Fibroblast of peridontal ligament (primary cell): ENCODE measurements at regions not wholly inside any gene's neighbourhood (a gene's known extent, or its start where the extent isn't known, plus 50 kb on each side); places are given as distances from the start of the nearest gene placed in this dataset.

Source experiments
- DNase-seq: peaks from one replicate; pipeline ENCODE4 v3.0.0-alpha.2; 2010; ENCODE audit errors: extremely low read depth

DNA sequence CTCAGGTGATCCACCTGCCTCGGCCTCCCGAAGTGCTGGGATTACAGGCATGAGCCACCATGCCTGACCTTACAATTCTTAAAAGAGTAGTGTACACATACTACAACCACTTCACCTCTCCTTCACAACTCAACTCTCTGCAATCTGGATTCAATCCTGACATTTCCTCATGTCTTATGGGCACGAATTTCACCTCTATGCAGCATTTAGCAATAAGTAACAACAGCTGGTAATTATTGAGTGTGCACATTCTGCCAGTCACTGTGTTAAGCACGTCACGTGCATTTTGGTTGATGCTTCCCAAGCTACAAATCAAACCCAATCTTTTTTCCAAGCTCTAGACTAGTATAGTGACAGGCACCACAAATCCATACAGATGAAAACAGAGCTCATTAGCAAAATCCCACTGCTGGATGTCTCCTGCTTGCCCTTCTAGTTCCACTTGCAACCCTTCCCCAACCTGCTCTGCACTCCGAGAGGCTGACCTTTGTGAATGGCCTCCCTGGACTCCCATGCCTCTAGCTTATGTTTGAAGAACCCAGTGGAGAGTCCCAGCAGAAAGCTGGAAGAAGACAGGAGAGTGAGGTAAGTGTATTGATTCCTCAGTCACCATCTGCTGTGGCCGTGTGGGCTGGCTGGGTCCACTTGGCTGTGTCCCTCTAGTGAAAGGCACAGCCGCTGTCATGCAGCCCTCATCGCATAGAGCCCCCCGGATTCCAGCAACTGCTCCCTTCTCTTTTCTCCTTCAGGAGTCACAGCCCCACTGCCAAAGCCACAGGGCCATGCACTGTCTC, 176.5 kb downstream of the MEX3B start:
- DNase-seq: no peak

DNA sequence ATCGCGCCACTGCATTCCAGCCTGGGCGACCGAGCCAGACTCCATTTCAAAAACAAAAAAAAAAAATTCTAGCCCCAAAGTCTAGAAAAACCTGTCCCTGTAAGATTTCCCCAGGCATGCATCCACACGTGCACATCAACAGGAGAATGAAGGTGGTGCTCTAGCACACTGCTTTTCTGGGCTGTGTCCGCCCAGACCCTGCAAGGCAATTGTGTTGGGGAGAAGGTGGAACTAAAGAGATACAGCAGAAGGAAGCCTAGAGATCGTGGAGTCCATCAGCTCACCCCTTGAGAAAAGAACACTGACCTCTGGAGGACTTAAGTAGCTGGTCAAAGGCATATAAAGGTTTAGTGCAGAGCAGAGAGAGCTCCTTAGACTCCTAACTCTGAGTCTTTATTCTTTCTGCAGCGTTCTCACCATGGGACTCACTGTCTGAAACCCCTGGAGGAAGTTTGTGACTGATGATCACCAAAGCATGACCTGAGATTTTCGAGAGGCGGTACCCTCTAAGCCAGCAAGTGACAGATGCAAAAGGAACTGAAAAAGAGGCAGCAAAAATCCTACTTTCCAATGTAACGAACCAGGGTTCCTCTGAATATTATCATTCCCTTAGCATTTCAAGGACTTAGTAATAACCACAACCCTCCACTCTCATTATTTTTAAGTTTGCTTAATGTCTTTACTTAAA, 179.8 kb downstream of the MEX3B start:
- DNase-seq: no peak

DNA sequence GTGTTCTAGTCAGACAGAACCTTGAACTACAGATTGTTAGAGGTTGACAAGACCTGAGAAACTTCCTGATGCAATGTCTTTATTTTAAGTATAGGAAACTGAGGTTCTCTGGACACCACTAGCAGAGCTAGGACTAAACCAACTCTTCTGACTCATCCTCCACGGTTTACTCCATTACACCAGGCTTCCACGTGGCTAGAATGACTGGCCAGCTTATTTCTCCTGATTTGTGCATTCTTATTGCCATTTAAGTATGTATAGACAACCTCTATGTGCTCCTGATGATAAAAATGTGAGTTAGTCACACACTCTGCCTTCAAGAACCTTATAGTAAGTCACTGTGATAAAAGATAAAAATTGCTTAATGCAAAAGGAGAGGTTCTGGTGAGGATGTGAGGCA, 182.7 kb downstream of the MEX3B start:
- peak; percentile 9 for DNase-seq

DNA sequence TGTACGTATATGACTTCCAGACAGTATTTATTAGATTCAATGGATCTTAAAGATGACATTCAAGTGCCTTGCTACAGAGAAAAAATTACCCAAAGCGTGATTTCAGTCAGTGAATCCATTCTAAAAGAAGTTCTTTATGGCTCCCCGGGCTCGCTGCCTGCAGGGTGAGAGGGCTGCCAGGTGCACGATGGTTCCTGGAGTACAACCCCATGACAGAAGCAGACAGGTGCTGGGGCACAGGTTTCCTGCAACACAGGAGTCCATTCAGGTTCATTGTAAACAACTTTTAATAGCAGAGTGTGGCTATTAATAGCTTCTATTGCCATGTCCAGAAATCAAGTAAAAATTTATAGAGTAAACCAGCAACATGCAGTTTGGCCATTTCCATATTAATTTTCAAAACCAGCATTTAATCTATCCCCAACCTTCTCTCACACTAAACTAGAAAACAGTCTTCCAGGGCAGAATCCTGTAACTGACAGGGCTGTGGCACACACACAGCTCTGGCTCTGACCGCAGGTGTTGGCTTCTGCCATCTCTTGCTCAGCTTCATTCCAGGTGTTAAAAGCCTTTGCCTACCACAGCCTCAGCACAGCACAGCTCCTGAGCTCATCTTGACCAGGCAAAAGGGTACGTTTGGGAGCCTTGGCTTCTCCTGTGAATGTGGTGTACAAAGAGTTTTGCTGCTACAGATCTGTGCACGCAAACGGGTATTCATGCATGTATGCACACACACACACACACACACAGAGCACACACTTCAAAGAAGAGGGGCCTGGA, 185.9 kb downstream of the MEX3B start:
- DNase-seq: no peak

DNA sequence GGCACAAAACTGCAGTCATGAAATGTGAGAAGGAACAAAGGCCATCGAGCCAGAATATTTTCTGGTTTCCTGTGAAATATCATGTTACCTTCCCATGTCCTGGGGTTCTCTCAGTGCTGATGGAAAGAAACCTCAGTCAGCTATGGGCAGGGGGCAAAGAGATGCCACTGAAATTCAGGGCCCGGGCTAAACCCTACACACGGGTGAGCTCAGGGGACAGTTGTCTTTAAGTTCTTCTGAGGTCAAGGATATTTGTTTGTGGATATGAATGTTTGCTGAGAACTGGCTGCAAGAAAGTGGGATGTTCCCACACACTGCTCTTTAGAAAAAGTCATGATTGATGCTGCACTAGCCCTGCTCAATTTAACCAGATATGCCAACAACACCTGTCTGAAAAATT, 187.2 kb downstream of the MEX3B start:
- DNase-seq: no peak

DNA sequence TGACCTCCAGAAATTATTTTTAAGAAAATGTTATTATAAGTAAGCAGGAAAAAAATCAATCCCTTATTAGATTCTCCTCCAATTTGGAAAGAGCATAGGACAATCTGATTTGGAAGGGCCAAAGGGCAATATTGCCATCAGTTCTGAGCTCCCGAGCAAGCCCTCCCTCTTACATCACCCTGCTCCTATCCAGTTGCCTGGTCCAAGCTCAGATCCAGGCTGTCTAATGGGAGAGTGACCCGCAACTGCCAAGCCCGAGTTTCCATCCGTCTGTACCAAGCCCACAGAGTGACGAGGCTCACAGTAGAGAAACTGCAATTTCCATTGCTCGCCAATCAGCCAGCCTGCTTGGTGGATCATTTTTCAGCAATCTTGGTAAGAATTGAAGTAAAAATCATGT, 187.7 kb downstream of the MEX3B start:
- no peak for DNase-seq

DNA sequence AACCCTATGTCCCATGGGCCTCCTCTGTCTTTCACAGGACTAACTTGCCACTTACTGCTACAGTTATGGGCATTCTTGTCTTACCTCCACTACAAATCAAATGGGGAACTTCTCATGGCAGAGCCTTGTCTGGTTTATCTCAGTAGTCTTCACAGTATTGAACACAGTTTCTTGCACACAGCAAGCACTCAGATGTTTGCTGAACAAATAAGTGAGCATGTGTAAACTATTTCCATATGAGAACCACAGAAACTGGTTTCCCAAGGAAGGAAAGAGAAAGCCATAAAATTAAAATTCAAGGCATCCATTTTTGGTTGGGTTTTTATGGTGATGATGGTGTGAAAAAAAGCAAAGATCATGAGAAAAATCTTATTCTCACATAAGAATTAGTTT, 189.2 kb downstream of the MEX3B start:
- DNase-seq: no peak

DNA sequence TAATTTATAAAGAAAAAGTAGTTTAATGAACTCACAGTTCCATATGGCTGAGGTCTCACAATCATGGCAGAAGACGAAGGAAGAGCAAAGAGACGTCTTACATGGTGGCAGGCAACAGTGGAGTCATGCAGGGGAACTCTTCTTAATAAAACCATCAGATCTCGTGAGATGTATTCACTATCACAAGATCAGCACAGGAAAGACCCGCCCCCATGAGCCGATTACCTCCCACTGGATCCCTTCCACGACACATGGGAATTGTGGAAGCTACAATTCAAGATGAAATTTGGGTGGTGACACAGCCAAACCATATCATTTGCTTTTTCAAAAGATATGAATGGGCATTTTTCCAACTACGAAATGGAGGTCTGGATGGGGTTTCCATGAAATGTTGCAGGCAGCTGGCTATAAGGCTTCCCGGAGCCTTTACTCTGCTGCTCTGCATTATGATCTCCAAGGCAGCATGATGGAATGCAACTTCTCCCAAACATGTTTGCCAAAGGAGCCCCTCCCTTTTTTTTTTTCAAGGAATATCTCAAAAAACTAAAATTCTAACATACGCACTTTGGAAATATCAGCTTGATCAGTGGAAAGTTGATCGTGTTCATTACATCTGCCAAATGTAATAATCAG, 189.7 kb downstream of the MEX3B start:
- no peak for DNase-seq

DNA sequence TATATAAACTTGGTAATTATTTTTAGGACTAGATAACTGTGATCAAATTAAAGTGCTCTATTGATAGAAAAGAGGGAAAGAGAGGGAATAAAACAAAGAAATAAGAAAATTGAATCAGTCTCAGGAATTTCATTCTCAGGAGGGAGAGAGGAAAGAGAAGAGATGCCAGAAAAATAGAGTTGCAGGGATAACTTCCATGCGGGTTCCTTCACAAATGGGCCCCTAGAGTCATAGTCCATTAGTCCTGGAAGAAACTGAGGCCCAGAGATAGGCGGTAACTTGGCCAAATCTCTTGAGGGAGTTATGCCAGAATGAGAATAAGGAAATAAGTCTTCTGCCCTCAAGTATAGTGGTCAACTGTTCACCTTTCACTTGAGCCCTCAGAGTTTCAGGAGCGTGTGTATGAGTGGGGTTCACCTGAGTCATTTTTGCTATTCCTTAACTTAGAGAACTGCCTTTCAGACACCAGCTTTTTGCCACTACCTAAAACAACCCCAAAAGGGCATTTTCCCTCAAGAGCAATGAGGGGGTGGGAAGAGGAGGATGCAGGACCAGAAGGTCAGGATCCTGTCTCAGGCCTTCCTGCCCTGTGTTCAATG, 192.6 kb downstream of the MEX3B start:
- DNase-seq: no peak

DNA sequence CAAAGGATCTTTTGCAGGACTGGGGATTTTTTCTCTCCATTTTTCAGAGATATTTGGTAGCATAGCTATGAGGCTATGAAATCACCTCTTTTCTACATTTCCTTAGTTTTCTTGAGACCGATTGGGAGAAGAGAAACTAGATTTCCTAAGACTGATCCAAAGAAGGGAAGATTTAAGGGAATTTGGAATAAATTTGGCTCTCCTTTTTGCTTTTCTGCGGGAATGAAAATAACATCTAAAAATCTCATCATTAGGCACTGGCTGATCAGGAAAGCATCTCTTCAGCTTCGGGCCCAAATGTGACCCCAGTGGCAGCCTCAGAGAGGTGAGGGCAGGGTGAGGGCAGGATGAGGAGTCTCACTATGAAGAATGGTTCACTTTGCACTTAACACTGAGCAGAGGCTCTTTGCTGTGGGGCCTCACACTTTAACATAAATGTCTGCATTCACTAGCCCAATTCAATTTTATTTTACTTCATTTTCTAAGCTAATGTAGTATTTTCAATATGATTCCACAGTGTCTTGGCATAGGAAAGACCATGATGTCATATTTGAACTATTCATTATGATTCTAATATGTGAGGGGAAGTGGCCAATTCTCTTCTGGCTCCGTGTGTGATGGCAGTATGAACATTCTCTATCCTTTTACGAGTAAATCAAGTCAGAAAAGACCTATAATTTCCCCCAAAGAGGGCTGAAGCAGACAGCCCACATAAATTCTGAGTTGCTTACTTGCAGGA, 193.2 kb downstream of the MEX3B start:
- no peak for DNase-seq

DNA sequence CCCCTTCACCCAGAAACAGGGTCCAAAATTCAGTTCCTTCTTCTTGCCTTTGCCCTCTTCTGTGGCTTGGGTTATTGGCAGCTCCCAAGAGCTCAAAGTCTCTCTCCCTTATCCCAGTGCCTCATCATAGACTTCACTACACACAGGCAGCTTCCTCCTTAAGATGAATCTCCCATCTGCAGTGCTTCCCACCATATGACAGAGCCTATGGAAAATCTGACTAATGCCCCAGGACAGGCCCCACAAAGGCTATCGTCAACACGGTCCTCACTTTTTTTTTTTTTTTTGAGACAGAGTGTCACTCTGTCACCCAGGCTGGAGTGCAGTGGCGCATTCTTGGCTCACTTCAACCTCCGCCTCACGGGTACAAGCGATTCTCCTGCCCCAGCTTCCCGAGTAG, 194.1 kb downstream of the MEX3B start:
- DNase-seq: no peak

DNA sequence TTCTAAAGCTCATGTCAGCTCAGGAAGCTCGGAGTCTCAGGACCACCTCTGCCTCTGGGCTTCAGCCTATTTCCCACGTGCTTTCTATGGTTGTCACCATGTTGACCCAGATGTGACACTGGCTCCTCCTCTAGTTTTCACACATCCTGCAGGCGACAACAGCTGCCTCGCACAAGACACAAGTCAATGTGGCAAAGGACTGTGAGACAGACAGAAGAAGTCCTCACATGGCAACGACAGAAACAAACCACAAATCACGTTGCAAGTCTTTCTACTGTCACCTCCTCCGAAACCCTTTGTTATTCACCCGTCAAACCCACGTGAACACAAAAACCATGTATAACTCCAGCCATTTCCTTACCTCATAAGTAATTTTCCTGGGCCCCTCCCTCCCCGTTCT, 194.5 kb downstream of the MEX3B start:
- no peak for DNase-seq

DNA sequence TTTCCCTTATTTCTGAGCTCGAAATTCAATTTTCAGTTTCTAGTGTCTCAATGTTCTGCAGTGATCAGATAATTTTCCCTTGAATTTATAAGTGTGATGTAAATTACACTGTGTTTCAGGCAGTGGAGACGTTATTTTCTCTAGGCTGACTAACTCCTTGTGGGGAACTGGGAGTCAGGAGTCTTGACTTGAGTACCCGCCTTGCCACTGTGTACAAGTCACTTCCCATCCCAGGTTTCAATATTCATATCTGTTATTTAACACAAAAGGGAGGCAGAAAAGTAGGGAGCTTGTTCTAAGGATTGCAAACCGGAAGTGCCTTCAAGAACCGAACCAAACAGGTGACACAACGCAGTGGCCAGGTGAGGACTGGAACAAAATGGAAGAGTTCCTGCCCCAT, 196.5 kb downstream of the MEX3B start:
- no peak for DNase-seq

DNA sequence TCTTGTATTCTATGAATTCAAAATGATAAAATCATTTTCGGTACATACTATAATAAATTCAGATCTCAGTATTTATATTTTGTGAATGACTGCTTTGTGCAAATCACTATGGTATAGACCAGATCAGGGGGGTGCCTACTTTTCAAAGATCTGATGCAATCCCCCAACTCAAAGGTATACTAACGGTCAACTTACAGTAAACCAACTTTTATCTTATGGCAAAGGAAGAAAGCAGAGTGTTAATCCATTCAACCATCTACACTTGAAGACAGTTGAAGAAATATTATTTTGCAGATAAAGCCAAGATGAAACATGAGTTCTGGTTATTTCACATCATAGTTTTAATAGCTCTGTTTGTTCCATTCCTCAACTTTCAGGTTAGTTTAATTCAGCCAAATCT, 197.1 kb downstream of the MEX3B start:
- no peak for DNase-seq

DNA sequence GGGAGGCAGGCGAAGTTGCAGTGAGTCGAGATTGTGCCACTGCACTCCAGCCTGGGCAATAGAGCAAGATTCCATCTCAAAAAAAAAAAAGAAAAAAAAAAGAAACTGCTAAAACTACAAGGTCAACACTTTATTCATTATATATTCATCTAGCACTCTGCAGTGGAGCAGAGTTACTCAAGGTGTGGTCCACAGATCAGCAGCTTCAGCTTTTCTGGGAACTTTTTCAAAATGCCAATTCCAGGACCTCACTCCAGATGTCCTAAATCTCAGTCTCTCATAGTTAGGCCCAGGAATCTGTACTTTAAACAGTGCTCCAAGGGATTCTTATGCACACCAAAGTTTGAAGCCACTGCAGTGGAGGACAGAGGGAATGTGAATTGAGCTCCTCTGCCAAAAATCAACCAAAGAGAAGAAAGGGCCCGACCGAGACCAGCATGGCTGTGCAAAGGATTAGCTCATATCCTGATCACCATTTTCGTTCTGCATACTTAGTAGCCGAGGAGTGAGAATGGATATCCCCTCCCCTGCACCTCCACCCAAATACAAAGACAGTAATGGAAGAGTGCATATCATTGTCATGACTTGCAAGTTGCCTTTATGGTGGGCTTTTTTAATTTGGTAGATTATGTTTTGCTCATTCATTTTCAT, 201.9 kb downstream of the MEX3B start:
- no peak for DNase-seq

DNA sequence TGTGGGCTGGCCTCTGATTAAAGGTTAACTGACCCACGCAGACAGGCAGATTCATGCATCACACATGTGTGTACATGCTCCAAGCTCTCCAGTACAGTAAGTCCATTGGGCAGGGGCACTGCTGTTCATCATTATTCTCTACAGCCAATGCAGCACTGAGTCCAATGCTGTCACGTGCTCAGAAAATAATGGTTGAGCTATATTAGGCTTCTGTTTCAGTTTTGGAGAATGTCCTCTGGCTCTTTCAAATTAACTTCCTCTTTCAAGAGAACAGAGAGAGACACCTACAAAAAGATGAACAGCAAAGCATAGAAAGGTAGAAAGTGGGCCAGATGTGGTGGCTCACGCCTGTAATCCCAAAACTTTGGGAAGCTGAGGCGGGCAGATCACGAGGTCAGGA, 202.6 kb downstream of the MEX3B start:
- no peak for DNase-seq

DNA sequence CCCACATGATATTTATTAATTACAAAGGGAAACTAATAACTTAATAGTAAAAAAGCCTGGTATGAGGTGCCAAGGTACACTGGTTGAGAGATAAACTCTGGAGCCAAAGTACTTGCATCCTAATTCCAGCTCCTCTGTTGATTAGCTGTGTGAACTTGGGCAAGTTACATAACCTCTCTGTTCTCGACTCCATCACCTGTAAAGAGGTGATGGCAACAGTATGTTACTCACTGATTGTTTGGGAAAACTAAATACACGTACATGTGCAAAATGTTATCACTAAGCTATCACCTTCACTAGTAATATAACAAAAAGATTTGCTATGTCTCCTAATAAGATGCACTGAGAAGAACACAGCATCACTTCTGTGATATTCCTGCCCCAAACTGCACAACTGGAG, 206.4 kb downstream of the MEX3B start:
- no peak for DNase-seq

DNA sequence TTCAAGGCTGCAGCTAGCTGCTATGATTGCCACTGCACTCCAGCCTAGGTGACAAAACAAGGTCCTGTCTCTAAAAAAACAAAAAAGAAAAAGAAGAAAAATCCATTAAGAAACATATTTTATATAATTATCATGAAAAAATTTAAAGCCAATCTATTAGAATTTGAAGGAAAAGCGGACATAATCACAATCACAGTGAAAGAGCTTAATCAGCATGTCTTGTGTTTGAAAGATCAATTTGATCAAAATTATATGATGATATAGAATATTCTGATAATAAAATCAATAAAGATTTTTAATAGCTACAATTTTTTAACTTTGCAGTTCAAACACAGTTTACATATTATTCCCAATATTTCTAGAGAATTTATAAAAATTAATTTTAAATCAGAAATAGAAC, 210.1 kb downstream of the MEX3B start:
- no peak for DNase-seq

DNA sequence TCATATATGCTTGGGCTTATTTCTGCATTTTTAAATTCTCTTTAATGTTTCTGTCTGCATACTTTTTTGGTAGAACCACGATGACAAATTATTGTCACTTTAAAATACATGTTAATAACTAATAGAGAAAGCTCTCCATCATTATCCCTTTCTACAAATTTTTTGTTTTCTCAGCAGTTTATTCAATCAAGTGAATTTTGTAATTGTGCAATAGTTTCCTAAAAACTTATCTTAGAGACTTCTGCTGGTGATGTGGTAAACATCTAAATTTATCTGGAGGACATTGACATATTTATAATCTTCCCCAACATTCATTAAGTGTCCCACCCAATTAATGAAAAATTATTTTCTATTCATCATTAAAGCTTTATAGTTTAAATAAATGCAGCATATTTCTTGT, 215.3 kb downstream of the MEX3B start:
- no peak for DNase-seq

DNA sequence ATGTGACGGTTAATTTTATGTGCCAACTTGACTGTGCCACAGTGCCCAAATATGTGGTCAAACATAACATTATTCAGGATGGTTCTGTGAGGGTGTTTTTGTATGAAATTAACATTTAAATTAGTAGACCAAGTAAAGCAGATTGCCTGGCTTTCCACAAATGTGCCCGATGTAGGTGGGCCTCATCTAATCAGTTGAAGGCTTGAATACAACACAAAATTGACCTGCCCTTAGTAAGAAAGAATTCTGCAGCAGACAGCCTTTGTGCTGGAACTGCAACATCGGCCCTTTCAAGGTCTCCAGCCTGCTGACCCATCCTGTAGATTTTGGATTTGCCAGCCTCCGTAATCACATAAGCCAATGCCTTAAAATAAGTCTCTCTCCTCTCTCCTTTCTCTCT, 215.9 kb downstream of the MEX3B start:
- DNase-seq: no peak

DNA sequence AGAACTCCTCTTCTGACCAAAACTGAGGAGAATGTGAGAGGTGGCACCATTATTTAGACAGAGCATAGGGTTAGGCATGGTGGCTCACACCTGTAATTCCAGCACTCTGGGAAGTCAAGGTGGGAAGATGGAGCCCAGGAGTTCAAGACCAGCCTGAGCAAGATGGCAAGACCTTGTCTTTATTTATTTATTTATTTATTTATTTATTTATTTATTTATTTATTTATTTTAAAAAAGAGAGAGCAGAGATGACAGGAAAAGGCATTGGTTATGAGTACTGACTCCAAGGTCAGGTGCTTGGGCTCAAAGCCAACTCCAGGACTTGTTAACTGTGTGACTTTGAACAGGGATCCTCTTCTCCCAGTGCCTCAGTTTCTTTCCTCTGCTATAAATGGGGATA, 217.7 kb downstream of the MEX3B start:
- DNase-seq: no peak
